DMS53 (cell line): ENCODE measurements at regions not wholly inside any gene's neighbourhood (a gene's known extent, or its start where the extent isn't known, plus 50 kb on each side); places are given as distances from the start of the nearest gene placed in this dataset.
A peak's percentile ranks its signal among the peaks of the same experiment; 100 is the strongest.
"Not testable (repeated sequence)": the region's sequence is repeated elsewhere in the genome, so short reads cannot be mapped to it uniquely, and the experiment has no call there.

Experiments used
- DNase-seq: peaks from one replicate; lab custom pipeline; 2025; lab: John Stamatoyannopoulos, UW

GRCh38 chr9:97773091-97773490, 76.0 kb upstream of the XPA start:
- no peak for DNase-seq

GRCh38 chr9:97773723-97774122, 76.6 kb upstream of the XPA start:
- no peak for DNase-seq

GRCh38 chr9:97774673-97775072, 77.5 kb upstream of the XPA start:
- DNase-seq, result no peak

GRCh38 chr9:97778740-97779139, 74.3 kb upstream of the FOXE1 start:
- not testable (repeated sequence) for DNase-seq

- DNase-seq, result no peak
Observed at GRCh38 chr9:97779608-97780007, 73.4 kb upstream of the FOXE1 start.

- no peak for DNase-seq
Observed at GRCh38 chr9:97781902-97782301, 71.1 kb upstream of the FOXE1 start.

- peak; percentile 5 for DNase-seq
Observed at GRCh38 chr9:97786341-97786740, 66.7 kb upstream of the FOXE1 start.

- DNase-seq, result no peak
Observed at GRCh38 chr9:97787551-97787950, 65.5 kb upstream of the FOXE1 start.

GRCh38 chr9:97788763-97789663, 64.0 kb upstream of the FOXE1 start:
- no peak for DNase-seq

- no peak for DNase-seq
Observed at GRCh38 chr9:97790542-97790941, 62.5 kb upstream of the FOXE1 start.

- DNase-seq, result no peak
Observed at GRCh38 chr9:97791542-97791941, 61.5 kb upstream of the FOXE1 start.

GRCh38 chr9:97793067-97793466, 60.0 kb upstream of the FOXE1 start:
- no peak for DNase-seq

- no peak for DNase-seq
Observed at GRCh38 chr9:97794666-97795065, 58.4 kb upstream of the FOXE1 start.

- DNase-seq, result not testable (repeated sequence)
Observed at GRCh38 chr9:97796176-97796575, 56.9 kb upstream of the FOXE1 start.

GRCh38 chr9:97801180-97801579, 51.8 kb upstream of the FOXE1 start:
- no peak for DNase-seq

GRCh38 chr9:97802276-97802675, 50.8 kb upstream of the FOXE1 start:
- no peak for DNase-seq

- peak; percentile 88 for DNase-seq
Observed at GRCh38 chr9:97803167-97804058, 49.6 kb upstream of the FOXE1 start.
